ENCODE measurements at regions not wholly inside any gene's neighbourhood (a gene's known extent, or its start where the extent isn't known, plus 50 kb on each side); places are given as distances from the start of the nearest gene placed in this dataset.
A peak's percentile ranks its signal among the peaks of the same experiment; 100 is the strongest.

DNA sequence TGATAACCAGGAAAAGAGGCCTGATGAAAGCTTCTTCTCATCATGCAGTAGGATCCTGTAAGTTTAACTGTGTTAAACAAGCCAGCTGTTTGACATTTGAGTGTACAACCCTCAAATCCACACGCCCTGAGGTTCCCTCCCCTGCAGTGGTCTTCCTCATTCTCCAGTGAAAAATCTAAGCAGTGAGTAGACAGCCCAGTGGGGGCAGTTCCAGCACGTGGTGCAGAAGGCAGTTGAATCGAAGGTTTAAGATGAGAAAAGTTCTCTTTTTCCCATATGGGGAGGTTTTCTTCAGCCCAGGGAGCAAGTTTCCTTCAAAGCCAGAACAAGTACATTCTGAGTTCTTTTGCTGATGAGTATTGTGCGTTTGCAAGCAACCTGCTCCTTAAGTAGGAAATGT lies 174.5 kb downstream of the NR2F2 start:
- WGBS, 2 experiments, result 87% methylated on average over 4 of the region's 4 CpGs
- no peaks in the 10 kb centered on the region for H3K4me1 ChIP-seq (ENCODE audit: control insufficient read depth, insufficient read depth, low read length)
- H3K27me3 ChIP-seq (ENCODE audit: control insufficient read depth, insufficient read depth, low read length, poor library complexity, severe bottlenecking), result no peaks in the 10 kb centered on the region
- no peak overlapping the region for H3K4me3 ChIP-seq (ENCODE audit: insufficient read depth, low read depth, low read length)
- H3K9me3 ChIP-seq (ENCODE audit: control insufficient read depth, low read length), result no peaks in the 10 kb centered on the region
- H3K36me3 ChIP-seq (ENCODE audit: control insufficient read depth, insufficient read depth, low read length), result no peaks in the 10 kb centered on the region
- no peak overlapping the region for H3K27ac ChIP-seq (ENCODE audit: insufficient read depth, low read depth, low read length, poor library complexity, severe bottlenecking)

GRCh38 chr15:96514607-96515285 lies 184.2 kb downstream of the NR2F2 start:
- Histone ChIP-seq H3K36me3 (ENCODE audit: control insufficient read depth, insufficient read depth, low read length) (no peaks in the 10 kb centered on the region), H3K27me3 (ENCODE audit: control insufficient read depth, insufficient read depth, low read length, poor library complexity, severe bottlenecking) (no peaks in the 10 kb centered on the region), H3K9me3 (ENCODE audit: control insufficient read depth, low read length) (no peaks in the 10 kb centered on the region), H3K27ac (ENCODE audit: insufficient read depth, low read depth, low read length, poor library complexity, severe bottlenecking) (no peak overlapping the region), H3K4me1 (ENCODE audit: control insufficient read depth, insufficient read depth, low read length) (no peaks in the 10 kb centered on the region), H3K4me3 (ENCODE audit: insufficient read depth, low read depth, low read length) (no peak overlapping the region)
- WGBS, 2 experiments, result 93 to 95% methylated on average over 5 to 6 of the region's 6 CpGs

DNA sequence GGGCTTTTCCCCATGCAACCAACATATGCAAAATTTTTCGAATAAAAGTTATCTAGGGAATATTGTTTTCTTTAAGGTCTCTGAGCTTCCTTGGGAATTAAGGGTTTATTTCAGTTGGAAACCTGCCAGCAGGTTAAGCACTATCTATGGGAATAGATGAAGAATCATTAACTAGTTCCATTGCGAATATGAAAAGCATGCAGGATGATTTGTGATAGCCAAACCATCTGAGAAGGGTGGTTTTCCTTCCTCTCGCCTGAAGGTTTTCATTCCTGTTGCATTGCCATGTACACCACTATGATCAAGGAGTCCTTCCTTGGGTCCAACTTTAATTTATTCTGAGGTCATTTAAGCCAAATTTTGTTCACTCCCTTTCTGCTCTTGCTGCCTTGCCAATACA lies 184.9 kb downstream of the NR2F2 start:
- no peak overlapping the region for H3K4me3 ChIP-seq (ENCODE audit: insufficient read depth, low read depth, low read length)
- H3K27ac ChIP-seq (ENCODE audit: insufficient read depth, low read depth, low read length, poor library complexity, severe bottlenecking), result no peak overlapping the region
- H3K4me1 ChIP-seq (ENCODE audit: control insufficient read depth, insufficient read depth, low read length), result no peaks in the 10 kb centered on the region
- no peaks in the 10 kb centered on the region for H3K36me3 ChIP-seq (ENCODE audit: control insufficient read depth, insufficient read depth, low read length)
- H3K27me3 ChIP-seq (ENCODE audit: control insufficient read depth, insufficient read depth, low read length, poor library complexity, severe bottlenecking), result no peaks in the 10 kb centered on the region
- no peaks in the 10 kb centered on the region for H3K9me3 ChIP-seq (ENCODE audit: control insufficient read depth, low read length)
- WGBS, 2 experiments, result 92 to 94% methylated on average over 3 of the region's 3 CpGs

- Histone ChIP-seq H3K9me3 (ENCODE audit: control insufficient read depth, low read length) (no peaks in the 10 kb centered on the region), H3K4me3 (ENCODE audit: insufficient read depth, low read depth, low read length) (no peak overlapping the region), H3K27ac (ENCODE audit: insufficient read depth, low read depth, low read length, poor library complexity, severe bottlenecking) (no peak overlapping the region), H3K4me1 (ENCODE audit: control insufficient read depth, insufficient read depth, low read length) (no peaks in the 10 kb centered on the region), H3K27me3 (ENCODE audit: control insufficient read depth, insufficient read depth, low read length, poor library complexity, severe bottlenecking) (no peaks in the 10 kb centered on the region), H3K36me3 (ENCODE audit: control insufficient read depth, insufficient read depth, low read length) (no peaks in the 10 kb centered on the region)
- no CpG with 5 or more reads among the region's 1 CpG for WGBS, 2 experiments
These were observed 190.9 kb downstream of the NR2F2 start for GRCh38 chr15:96521386-96521785.

GRCh38 chr15:96524676-96525417 lies 194.3 kb downstream of the NR2F2 start:
- Histone ChIP-seq H3K27me3 (ENCODE audit: control insufficient read depth, insufficient read depth, low read length, poor library complexity, severe bottlenecking) (no peaks in the 10 kb centered on the region), H3K4me1 (ENCODE audit: control insufficient read depth, insufficient read depth, low read length) (no peaks in the 10 kb centered on the region), H3K4me3 (ENCODE audit: insufficient read depth, low read depth, low read length) (no peak overlapping the region), H3K9me3 (ENCODE audit: control insufficient read depth, low read length) (no peaks in the 10 kb centered on the region), H3K27ac (ENCODE audit: insufficient read depth, low read depth, low read length, poor library complexity, severe bottlenecking) (no peak overlapping the region), H3K36me3 (ENCODE audit: control insufficient read depth, insufficient read depth, low read length) (no peaks in the 10 kb centered on the region)
- WGBS, 2 experiments, result 71 to 78% methylated on average over 4 to 5 of the region's 5 CpGs

GRCh38 chr15:96535148-96535547 lies 204.6 kb downstream of the NR2F2 start:
- Histone ChIP-seq H3K36me3 (ENCODE audit: control insufficient read depth, insufficient read depth, low read length) (no peaks in the 10 kb centered on the region), H3K4me3 (ENCODE audit: insufficient read depth, low read depth, low read length) (no peak overlapping the region), H3K27ac (ENCODE audit: insufficient read depth, low read depth, low read length, poor library complexity, severe bottlenecking) (no peak overlapping the region), H3K4me1 (ENCODE audit: control insufficient read depth, insufficient read depth, low read length) (peaks cover 24% of the 10 kb centered on the region), H3K27me3 (ENCODE audit: control insufficient read depth, insufficient read depth, low read length, poor library complexity, severe bottlenecking) (no peaks in the 10 kb centered on the region), H3K9me3 (ENCODE audit: control insufficient read depth, low read length) (no peaks in the 10 kb centered on the region)
- 66 to 82% methylated on average over 4 of the region's 4 CpGs for WGBS, 2 experiments

DNA sequence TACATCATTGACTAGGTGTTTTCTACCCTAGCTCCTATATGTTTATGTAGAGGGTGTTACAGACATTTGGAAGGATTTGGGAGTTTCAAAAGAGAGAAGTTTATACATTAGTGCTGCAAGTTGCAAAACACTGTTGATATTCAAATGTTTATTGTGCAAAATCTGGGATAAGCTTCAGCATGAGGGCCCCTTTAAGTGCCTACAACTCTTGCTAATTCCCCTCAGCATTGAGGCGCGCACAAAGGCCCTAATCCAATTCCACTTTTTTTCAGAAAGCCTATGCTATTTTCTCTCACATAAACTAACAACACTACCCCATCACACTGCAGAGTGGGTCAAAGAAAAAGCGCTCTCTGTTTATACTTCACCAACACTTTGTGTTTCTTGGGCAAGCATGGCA lies 208.0 kb downstream of the NR2F2 start:
- H3K4me1 ChIP-seq (ENCODE audit: control insufficient read depth, insufficient read depth, low read length), result peaks cover 20% of the 10 kb centered on the region
- H3K36me3 ChIP-seq (ENCODE audit: control insufficient read depth, insufficient read depth, low read length), result no peaks in the 10 kb centered on the region
- no peaks in the 10 kb centered on the region for H3K27me3 ChIP-seq (ENCODE audit: control insufficient read depth, insufficient read depth, low read length, poor library complexity, severe bottlenecking)
- peak overlapping the region; percentile 63 for H3K27ac ChIP-seq (ENCODE audit: insufficient read depth, low read depth, low read length, poor library complexity, severe bottlenecking)
- no peak overlapping the region for H3K4me3 ChIP-seq (ENCODE audit: insufficient read depth, low read depth, low read length)
- no peaks in the 10 kb centered on the region for H3K9me3 ChIP-seq (ENCODE audit: control insufficient read depth, low read length)
- 67 to 75% methylated on average over 3 of the region's 3 CpGs for WGBS, 2 experiments

DNA sequence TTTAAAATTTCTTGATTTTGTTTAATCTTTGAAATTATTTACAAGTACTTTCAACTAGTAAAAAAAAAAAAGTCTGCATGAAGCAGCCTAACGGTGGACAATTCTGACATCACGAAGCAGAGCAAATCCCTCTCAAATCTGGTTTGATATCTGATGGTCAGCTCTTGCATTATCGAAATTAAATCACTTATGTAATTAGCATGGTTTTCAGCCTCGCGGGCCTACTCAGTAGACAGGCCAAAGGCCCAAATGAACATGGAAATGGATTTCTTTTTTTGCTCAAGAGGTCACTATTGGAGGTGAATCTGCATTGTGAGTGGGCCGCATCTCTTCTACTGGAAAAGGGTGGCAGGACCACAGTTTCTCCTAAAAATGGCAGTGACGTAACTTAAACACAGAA lies 209.8 kb downstream of the NR2F2 start:
- Histone ChIP-seq H3K36me3 (ENCODE audit: control insufficient read depth, insufficient read depth, low read length) (no peaks in the 10 kb centered on the region), H3K27me3 (ENCODE audit: control insufficient read depth, insufficient read depth, low read length, poor library complexity, severe bottlenecking) (no peaks in the 10 kb centered on the region), H3K4me3 (ENCODE audit: insufficient read depth, low read depth, low read length) (no peak overlapping the region), H3K27ac (ENCODE audit: insufficient read depth, low read depth, low read length, poor library complexity, severe bottlenecking) (no peak overlapping the region), H3K4me1 (ENCODE audit: control insufficient read depth, insufficient read depth, low read length) (peaks cover 20% of the 10 kb centered on the region), H3K9me3 (ENCODE audit: control insufficient read depth, low read length) (no peaks in the 10 kb centered on the region)
- 97% methylated on average over 7 of the region's 7 CpGs for WGBS, 2 experiments

- H3K36me3 ChIP-seq (ENCODE audit: control insufficient read depth, insufficient read depth, low read length), result no peaks in the 10 kb centered on the region
- H3K27me3 ChIP-seq (ENCODE audit: control insufficient read depth, insufficient read depth, low read length, poor library complexity, severe bottlenecking), result no peaks in the 10 kb centered on the region
- no peak overlapping the region for H3K27ac ChIP-seq (ENCODE audit: insufficient read depth, low read depth, low read length, poor library complexity, severe bottlenecking)
- WGBS, 2 experiments, result 91 to 99% methylated on average over 4 of the region's 4 CpGs
- H3K4me1 ChIP-seq (ENCODE audit: control insufficient read depth, insufficient read depth, low read length), result peaks cover 15% of the 10 kb centered on the region
- H3K4me3 ChIP-seq (ENCODE audit: insufficient read depth, low read depth, low read length), result no peak overlapping the region
- no peaks in the 10 kb centered on the region for H3K9me3 ChIP-seq (ENCODE audit: control insufficient read depth, low read length)
These were observed 211.8 kb downstream of the NR2F2 start for GRCh38 chr15:96542130-96542770.

- WGBS, 2 experiments, result 51 to 72% methylated on average over 5 of the region's 5 CpGs
- Histone ChIP-seq H3K27me3 (ENCODE audit: control insufficient read depth, insufficient read depth, low read length, poor library complexity, severe bottlenecking) (no peaks in the 10 kb centered on the region), H3K27ac (ENCODE audit: insufficient read depth, low read depth, low read length, poor library complexity, severe bottlenecking) (peak overlapping the region; percentile 11), H3K4me3 (ENCODE audit: insufficient read depth, low read depth, low read length) (no peak overlapping the region), H3K36me3 (ENCODE audit: control insufficient read depth, insufficient read depth, low read length) (no peaks in the 10 kb centered on the region), H3K9me3 (ENCODE audit: control insufficient read depth, low read length) (no peaks in the 10 kb centered on the region), H3K4me1 (ENCODE audit: control insufficient read depth, insufficient read depth, low read length) (no peaks in the 10 kb centered on the region)
These were observed 213.8 kb downstream of the NR2F2 start for GRCh38 chr15:96544162-96544756.
